Activated CD4-positive, alpha-beta T cell treated with anti-CD3 and anti-CD28 coated beads for 4 hours (primary cell): ENCODE measurements at regions not wholly inside any gene's neighbourhood (a gene's known extent, or its start where the extent isn't known, plus 50 kb on each side); places are given as distances from the start of the nearest gene placed in this dataset.

Experiments
- DNase-seq, 2 donors: peaks; one replicate each; pipeline ENCODE4 v3.0.0-alpha.2; 2020

- no peak for DNase-seq
These were observed 281.1 kb upstream of the RTL1 start for GRCh38 chr14:101184572-101184971.

- DNase-seq, result no peak
These were observed 281.7 kb upstream of the RTL1 start for GRCh38 chr14:101185073-101185835.

GRCh38 chr14:101185946-101186345, 282.4 kb upstream of the RTL1 start:
- no peak for DNase-seq

GRCh38 chr14:101186544-101186943, 283.0 kb upstream of the RTL1 start:
- no peak for DNase-seq

GRCh38 chr14:101186992-101187815, 283.7 kb upstream of the RTL1 start:
- no peak for DNase-seq

GRCh38 chr14:101187816-101188570, 284.5 kb upstream of the RTL1 start:
- DNase-seq, result no peak

GRCh38 chr14:101188571-101188915, 285.0 kb upstream of the RTL1 start:
- no peak for DNase-seq

- DNase-seq, result no peak
These were observed 285.7 kb upstream of the RTL1 start for GRCh38 chr14:101189266-101189665.

GRCh38 chr14:101189962-101190560, 286.5 kb upstream of the RTL1 start:
- no peak for DNase-seq

- no peak for DNase-seq
These were observed 287.7 kb upstream of the RTL1 start for GRCh38 chr14:101191101-101191720.

- no peak for DNase-seq
These were observed 288.5 kb upstream of the RTL1 start for GRCh38 chr14:101191721-101192660.

- DNase-seq, result no peak
These were observed 289.1 kb upstream of the RTL1 start for GRCh38 chr14:101192661-101193000.

GRCh38 chr14:101193106-101193844, 289.8 kb upstream of the RTL1 start:
- no peak for DNase-seq

- DNase-seq, result no peak
These were observed 290.4 kb upstream of the RTL1 start for GRCh38 chr14:101193845-101194372.

- no peak for DNase-seq
These were observed 291.1 kb upstream of the RTL1 start for GRCh38 chr14:101194373-101195308.

- no peak for DNase-seq
These were observed 291.9 kb upstream of the RTL1 start for GRCh38 chr14:101195309-101195901.

GRCh38 chr14:101196051-101196712, 292.7 kb upstream of the RTL1 start:
- no peak for DNase-seq

GRCh38 chr14:101196795-101197590, 293.5 kb upstream of the RTL1 start:
- DNase-seq, result no peak
